ENCODE measurements at regions not wholly inside any gene's neighbourhood (a gene's known extent, or its start where the extent isn't known, plus 50 kb on each side); places are given as distances from the start of the nearest gene placed in this dataset.
"Not testable (repeated sequence)": the region's sequence is repeated elsewhere in the genome, so short reads cannot be mapped to it uniquely, and the experiment has no call there.

GRCh38 chr4:40688446-40689095 lies 58.9 kb upstream of the RBM47 start:
- no peak for DNase-seq (ENCODE audit: low read depth, low spot score)
- Histone ChIP-seq H3K4me2 (ENCODE audit: control insufficient read depth, extremely low read depth, insufficient read depth, low read depth, low read length) (no peak overlapping the region), H3K27ac (ENCODE audit: control insufficient read depth, insufficient read depth, low read length) (no peak overlapping the region)

GRCh38 chr4:40693946-40694345 lies 55.8 kb upstream of the NSUN7 start:
- no peak overlapping the region for H3K27ac ChIP-seq (ENCODE audit: control insufficient read depth, insufficient read depth, low read length)
- no peaks in the 10 kb centered on the region for H4K20me1 ChIP-seq (ENCODE audit: control insufficient read depth, extremely low read depth, insufficient read depth, low read length)
- DNase-seq (ENCODE audit: low read depth, low spot score) (no peak), FAIRE-seq (no peak)
- H3K79me2 ChIP-seq (ENCODE audit: control insufficient read depth, insufficient read depth, low read length): no peaks in the 10 kb centered on the region
- no peak overlapping the region for H3K9ac ChIP-seq (ENCODE audit: control insufficient read depth, extremely low read depth, insufficient read depth, low read length)
- H3K4me3 ChIP-seq (ENCODE audit: control insufficient read depth in 2 of 3, extremely low read depth in 1 of 3, insufficient read depth in 2 of 3, low read depth in 1 of 3, low read length in 3 of 3): no peak overlapping the region
- no peaks in the 10 kb centered on the region for H3K9me3 ChIP-seq (ENCODE audit: control insufficient read depth, low read depth, low read length)
- TF ChIP-seq CTCF (optimal IDR thresholded peaks at IDR 0.05 in 1 of 3, IDR thresholded peaks at IDR 0.05 in 1 of 3, conservative IDR thresholded peaks at IDR 0.05 in 1 of 3; ENCODE audit: extremely low read depth in 1 of 3, insufficient read depth in 2 of 3, low read length in 3 of 3) (no peak), EZH2 (IDR thresholded peaks at IDR 0.05; ENCODE audit: low read length) (no peak)
- no peak overlapping the region for H2AFZ ChIP-seq (ENCODE audit: control insufficient read depth, low read length)
- no peaks in the 10 kb centered on the region for H3K27me3 ChIP-seq (ENCODE audit: control insufficient read depth, extremely low read depth, insufficient read depth, low read length)
- no peaks in the 10 kb centered on the region for H3K9me1 ChIP-seq (ENCODE audit: control insufficient read depth, extremely low read depth, insufficient read depth, low read length)
- dilution Hi-C loops (cut with MboI; ENCODE audit: extremely low pct_ligation_motif_present, low sequenced_read_pairs): no loop called here
- no peak overlapping the region for H3K4me2 ChIP-seq (ENCODE audit: control insufficient read depth, extremely low read depth, insufficient read depth, low read depth, low read length)
- no peaks in the 10 kb centered on the region for H3K4me1 ChIP-seq (ENCODE audit: control insufficient read depth, extremely low read depth, insufficient read depth, low read length)
- no peaks in the 10 kb centered on the region for H3K36me3 ChIP-seq (ENCODE audit: control insufficient read depth in 2 of 2, extremely low read depth in 1 of 2, insufficient read depth in 2 of 2, low read length in 2 of 2)

More at GRCh38 chr4:40688446-40689095, 58.9 kb upstream of the RBM47 start:
- Histone ChIP-seq H3K9me3 (ENCODE audit: control insufficient read depth, low read depth, low read length) (no peaks in the 10 kb centered on the region), H3K79me2 (ENCODE audit: control insufficient read depth, insufficient read depth, low read length) (no peaks in the 10 kb centered on the region), H3K9me1 (ENCODE audit: control insufficient read depth, extremely low read depth, insufficient read depth, low read length) (no peaks in the 10 kb centered on the region), H3K4me1 (ENCODE audit: control insufficient read depth, extremely low read depth, insufficient read depth, low read length) (peaks cover 8% of the 10 kb centered on the region), H3K9ac (ENCODE audit: control insufficient read depth, extremely low read depth, insufficient read depth, low read length) (no peak overlapping the region), H3K27me3 (ENCODE audit: control insufficient read depth, extremely low read depth, insufficient read depth, low read length) (no peaks in the 10 kb centered on the region), H4K20me1 (ENCODE audit: control insufficient read depth, extremely low read depth, insufficient read depth, low read length) (no peaks in the 10 kb centered on the region), H2AFZ (ENCODE audit: control insufficient read depth, low read length) (no peak overlapping the region), H3K4me3 (ENCODE audit: control insufficient read depth in 2 of 3, extremely low read depth in 1 of 3, insufficient read depth in 2 of 3, low read depth in 1 of 3, low read length in 3 of 3) (no peak overlapping the region), H3K36me3 (ENCODE audit: control insufficient read depth in 2 of 2, extremely low read depth in 1 of 2, insufficient read depth in 2 of 2, low read length in 2 of 2) (no peaks in the 10 kb centered on the region)
- TF ChIP-seq CTCF (optimal IDR thresholded peaks at IDR 0.05 in 1 of 3, IDR thresholded peaks at IDR 0.05 in 1 of 3, conservative IDR thresholded peaks at IDR 0.05 in 1 of 3; ENCODE audit: extremely low read depth in 1 of 3, insufficient read depth in 2 of 3, low read length in 3 of 3) (no peak), EZH2 (IDR thresholded peaks at IDR 0.05; ENCODE audit: low read length) (no peak)
- peak; percentile 43 for FAIRE-seq
- dilution Hi-C loops (cut with MboI; ENCODE audit: extremely low pct_ligation_motif_present, low sequenced_read_pairs): no loop called here

GRCh38 chr4:40697476-40697875 lies 52.3 kb upstream of the NSUN7 start:
- FAIRE-seq; H3K9ac ChIP-seq (ENCODE audit: control insufficient read depth, extremely low read depth, insufficient read depth, low read length); DNase-seq (ENCODE audit: low read depth, low spot score); H3K36me3 ChIP-seq (ENCODE audit: control insufficient read depth in 2 of 2, extremely low read depth in 1 of 2, insufficient read depth in 2 of 2, low read length in 2 of 2); H3K9me3 ChIP-seq (ENCODE audit: control insufficient read depth, low read depth, low read length); H3K9me1 ChIP-seq (ENCODE audit: control insufficient read depth, extremely low read depth, insufficient read depth, low read length); H3K27me3 ChIP-seq (ENCODE audit: control insufficient read depth, extremely low read depth, insufficient read depth, low read length); dilution Hi-C loops (cut with MboI; ENCODE audit: extremely low pct_ligation_motif_present, low sequenced_read_pairs); H3K4me1 ChIP-seq (ENCODE audit: control insufficient read depth, extremely low read depth, insufficient read depth, low read length); H3K4me3 ChIP-seq (ENCODE audit: control insufficient read depth in 2 of 3, extremely low read depth in 1 of 3, insufficient read depth in 2 of 3, low read depth in 1 of 3, low read length in 3 of 3); H2AFZ ChIP-seq (ENCODE audit: control insufficient read depth, low read length); H3K79me2 ChIP-seq (ENCODE audit: control insufficient read depth, insufficient read depth, low read length); H4K20me1 ChIP-seq (ENCODE audit: control insufficient read depth, extremely low read depth, insufficient read depth, low read length); H3K27ac ChIP-seq (ENCODE audit: control insufficient read depth, insufficient read depth, low read length); H3K4me2 ChIP-seq (ENCODE audit: control insufficient read depth, extremely low read depth, insufficient read depth, low read depth, low read length): not testable (repeated sequence)

Measured in keratinocyte (primary cell).